ENCODE measurements at regions not wholly inside any gene's neighbourhood (a gene's known extent, or its start where the extent isn't known, plus 50 kb on each side); places are given as distances from the start of the nearest gene placed in this dataset.

DNA sequence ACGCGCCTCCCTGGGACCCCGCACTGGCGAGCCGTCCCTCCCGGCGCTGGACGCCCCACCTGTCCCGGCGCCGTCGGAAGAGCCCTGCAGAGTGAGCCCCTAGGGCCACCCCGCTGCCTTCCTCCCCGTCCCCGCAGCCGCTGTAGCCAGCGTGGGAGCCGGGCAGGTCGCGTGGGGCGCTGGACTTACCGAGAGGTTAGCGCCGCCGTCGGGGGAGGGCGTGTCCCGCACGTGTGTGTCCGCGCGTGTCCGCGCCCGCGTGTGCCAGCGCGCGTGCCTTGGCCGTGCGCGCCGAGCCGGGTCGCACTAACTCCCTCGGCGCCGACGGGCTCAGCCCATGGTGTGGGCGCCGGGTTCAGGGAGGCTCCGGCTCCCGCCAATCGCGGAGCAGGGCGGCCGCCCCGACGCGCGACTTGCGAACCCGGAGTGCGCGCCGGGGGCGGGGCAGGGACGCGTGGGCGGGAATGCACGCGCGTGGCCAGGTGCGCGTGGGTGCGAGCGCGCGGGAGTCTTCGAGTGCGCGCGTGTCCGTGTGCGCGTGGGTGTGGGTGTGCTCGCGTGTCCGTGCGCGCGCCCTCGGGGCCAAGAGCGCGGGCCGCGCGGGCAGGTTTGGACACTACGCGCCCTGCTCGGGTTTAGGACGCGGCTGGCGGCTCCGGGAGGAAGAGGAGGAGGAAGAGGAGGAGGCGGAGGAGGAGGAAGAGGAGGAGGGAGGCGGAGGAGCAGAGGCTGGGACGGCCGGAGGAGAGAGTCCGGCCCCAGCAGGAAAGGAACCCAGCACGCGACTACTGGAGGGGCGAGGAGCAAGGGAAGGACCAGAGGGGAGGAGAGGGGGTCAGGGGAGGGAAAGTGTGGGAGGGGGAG, 145.2 kb upstream of the ETS2 start:
- DNase-seq, result no peak

DNA sequence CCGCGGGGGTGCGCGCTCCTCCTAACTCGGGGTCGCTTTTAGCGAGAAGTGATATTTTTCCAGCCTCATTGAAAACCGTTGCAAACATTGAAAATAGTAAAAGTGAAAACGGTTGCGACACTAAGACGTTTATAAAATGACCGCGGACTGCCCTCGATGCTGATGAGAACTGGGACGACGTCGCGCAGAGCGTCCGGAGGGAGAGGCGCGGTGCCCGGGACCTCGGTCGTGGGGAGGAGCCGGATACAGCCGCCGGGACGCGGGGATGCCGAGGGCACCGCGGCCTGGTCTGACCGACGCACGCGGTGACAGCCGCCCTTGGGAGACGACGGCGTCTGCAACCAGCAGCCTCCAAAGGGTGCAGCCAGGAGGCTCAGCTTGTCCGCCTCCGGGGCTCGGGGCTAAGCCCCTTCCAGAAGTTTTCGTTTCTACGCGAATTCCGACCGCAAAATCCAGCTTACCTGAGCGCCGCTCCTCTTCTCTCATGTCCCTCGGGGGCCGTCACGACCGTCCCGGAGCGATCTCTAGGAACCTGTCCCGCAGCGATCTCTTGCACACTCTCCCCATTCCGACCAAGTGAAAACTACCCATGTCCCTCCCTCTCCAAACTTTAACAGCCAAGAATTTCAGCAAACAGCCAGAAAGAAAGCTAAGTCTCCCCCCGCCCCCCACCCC, 144.4 kb upstream of the ETS2 start:
- DNase-seq, result no peak

DNA sequence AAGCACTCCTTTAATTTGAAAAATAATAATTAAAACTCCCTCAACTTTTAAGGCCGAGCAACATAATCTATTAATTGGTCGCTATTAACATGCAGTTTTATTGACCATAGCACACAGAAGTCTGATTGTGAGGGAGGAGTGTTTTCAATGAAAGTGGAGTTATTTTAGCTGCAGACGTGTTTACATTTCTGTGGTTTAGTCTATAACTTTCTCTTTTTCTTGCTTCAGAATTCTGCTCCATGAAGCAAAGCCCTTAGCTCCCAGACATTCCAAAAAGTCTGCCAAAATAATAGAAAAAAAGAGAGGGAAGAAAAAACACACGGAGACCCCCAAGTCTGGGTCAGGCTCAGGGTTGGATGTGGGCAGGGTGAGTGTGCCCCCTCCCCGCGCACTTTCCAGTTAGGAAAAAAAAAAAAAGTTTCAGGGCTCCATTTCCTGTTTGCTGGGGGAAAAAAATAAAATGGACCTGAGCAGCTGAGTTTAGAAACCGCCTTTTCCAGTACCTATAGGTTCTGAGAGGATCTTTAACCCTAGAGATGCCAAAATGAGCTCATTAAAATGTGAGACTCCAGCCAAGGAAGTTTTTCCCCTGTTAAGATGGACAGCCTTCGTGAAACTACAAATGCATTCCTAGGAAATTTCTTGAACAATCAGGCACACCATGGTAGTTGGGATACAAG, 143.7 kb upstream of the ETS2 start:
- DNase-seq, result no peak

- no peak for DNase-seq
Observed at GRCh38 chr21:38663282-38663681, 142.4 kb upstream of the ETS2 start.

DNA sequence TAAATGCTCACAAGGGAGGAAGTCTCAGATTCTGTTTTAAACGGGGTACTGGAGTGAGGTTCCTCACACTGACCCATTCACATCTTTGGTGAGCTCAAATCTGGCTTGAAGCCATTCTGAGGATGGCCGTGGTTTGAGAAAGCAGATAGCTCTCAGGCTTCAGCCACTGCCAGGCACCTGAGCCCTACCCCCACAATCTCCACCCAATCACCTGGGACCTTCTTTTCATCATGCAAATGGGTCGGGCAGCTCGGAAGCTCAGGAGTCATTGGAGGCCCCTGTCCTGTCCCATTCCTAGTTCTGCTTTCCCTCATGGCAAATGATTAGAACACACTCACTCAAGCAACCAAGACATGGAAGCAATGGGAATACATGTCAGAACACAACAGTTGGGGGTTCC, 141.4 kb upstream of the ETS2 start:
- DNase-seq, result no peak

GRCh38 chr21:38664841-38665240, 140.9 kb upstream of the ETS2 start:
- DNase-seq, result no peak

GRCh38 chr21:38667291-38667870, 138.3 kb upstream of the ETS2 start:
- DNase-seq, result peak in 1 of 2 donors; percentile 27

GRCh38 chr21:38668067-38668466, 137.7 kb upstream of the ETS2 start:
- no peak for DNase-seq

DNA sequence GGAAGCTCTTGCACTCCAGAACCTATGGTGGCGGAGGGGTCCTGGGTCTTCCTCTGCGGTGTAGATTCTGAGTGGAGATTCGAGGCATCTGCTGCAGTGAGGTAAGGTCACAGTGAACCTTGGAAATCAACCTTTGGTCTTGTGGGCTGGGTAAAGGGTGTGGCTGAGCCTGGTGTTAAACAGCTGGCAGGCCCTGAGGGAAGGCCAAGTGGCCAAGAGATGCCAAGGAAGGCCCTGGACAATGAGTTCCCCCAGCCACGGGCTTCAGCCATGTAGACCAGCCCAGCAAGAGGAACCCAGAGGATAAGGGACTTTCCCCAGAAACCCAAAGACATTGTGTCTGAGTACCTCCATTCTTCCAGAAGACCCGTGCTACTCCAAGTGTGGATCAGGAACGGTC, 137.2 kb upstream of the ETS2 start:
- DNase-seq, result no peak

DNA sequence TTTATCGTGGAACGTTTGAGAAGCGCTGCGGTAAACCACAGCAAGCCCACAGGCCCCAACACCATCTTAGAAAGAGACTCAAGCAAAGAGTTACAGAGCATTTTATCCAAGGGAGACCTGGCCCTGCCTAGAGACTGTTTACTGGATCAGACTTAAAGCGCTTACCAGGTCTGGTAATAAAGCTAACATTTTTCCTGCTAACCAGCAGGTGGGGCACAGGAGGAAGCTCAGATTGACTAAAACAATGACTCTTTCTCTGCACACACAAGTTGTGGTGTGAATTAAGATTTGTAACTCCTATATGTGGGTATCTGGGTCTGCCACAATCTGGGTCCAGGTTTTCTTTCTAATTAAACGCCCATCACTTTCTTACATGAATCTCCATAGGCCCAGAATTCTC, 136.5 kb upstream of the ETS2 start:
- DNase-seq, result no peak

DNA sequence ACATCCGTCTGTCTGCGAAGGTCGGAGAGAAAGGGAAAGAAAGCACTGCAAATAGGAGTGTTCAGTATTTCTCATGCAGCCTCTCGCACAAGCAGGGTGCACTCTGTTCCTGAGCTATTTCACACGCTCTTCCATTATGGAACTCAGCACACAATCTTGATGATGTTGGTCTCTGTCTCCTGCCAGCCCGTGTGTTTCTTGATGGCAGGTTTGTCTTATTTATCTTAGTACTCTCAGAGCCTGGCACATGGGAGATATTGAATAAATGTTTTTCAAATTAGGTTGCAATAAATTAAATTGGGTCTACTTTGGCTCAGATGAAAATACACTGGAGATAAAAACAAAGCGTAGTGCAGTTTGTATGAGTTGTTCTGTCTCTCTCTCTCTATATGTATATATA, 134.9 kb upstream of the ETS2 start:
- no peak for DNase-seq

DNA sequence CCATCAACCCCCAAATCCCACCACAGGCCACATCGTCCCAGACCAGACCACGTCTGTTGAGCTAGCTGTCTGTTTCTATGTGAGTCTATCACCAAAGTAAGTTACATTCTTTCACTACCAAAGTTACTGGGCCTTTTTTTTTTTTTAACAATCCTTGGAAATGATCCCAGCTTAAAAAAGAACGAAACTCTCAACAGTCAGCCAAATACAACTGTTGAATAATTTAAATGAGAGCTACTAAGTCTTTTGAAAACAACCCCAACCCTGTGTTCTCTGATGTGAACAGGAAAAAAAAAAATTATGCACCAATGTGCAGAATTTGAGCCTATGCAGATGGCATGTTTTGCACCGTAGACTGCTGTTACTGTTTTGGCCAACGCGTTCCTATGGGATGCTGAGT, 134.0 kb upstream of the ETS2 start:
- DNase-seq, result no peak

DNA sequence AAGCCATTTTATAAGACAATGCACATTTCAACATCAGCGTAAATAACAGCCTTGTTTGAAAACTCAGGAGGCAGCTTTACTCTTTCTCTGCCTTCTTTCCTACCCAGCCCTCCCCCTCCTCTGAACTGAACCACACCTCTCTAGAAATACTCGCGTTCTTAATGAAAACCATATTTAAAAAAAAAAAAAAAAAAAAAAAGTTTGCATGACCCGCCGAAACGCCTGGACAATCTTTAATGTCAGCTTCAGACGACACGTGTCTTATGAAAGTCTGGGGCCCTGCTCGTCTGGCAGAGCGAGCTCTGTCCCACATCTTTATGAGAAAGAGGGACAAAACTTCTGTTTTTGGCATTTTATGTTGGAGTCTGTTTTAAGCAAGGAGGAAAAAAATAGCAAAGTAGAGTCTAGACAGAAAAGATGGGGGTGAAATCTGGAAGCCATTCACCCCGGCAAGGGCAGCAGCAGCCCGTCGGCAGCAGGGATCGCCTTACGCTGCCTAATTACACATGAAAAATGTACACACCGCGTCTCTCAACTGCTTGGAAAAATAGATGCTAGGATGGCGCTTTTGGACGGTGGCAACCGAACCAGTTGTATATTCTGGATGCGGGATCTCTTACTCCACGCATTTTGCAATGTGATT, 130.4 kb upstream of the ETS2 start:
- no peak for DNase-seq

- no peak for DNase-seq
Observed at GRCh38 chr21:38678827-38679226, 126.9 kb upstream of the ETS2 start.

GRCh38 chr21:38679534-38679933, 126.2 kb upstream of the ETS2 start:
- DNase-seq, result no peak

DNA sequence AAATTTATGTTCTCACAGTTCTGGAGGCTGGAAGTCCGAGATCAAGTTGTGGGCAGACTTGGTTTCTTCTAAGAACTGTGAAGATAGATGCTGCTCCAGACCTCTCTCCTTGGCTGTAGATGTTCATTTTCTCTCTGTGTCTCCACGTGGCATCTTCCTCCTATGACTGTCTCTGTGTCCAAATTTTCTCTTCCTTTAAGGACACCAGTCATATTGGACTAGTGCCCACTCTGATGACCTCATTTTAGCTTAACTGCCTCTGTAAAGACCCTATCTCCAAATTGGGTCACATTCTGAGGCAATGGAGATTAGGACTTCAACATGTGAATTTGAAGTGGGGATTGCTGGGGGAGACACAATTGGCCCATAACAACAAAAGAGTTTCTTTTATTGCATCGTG, 125.3 kb upstream of the ETS2 start:
- no peak for DNase-seq

- no peak for DNase-seq
Observed at GRCh38 chr21:38683222-38683621, 122.5 kb upstream of the ETS2 start.

DNA sequence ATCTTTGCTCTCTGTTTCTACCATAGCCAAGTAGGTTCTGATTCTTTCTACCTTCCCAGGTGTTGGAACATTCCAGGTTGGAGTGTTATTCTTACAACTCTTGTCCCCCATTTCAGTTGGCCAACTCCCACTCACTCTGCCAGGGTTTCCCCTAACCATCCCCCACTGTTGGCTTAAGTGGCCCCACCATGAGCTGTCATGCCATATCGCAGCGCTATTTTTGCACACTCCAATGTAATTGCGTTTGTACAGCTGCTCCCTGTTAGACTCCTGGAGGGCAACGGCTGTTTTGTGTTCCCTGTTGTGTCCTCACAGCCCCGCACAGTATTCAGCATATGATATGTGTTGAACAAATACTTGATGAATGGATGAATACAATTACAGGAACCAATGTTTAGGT, 117.7 kb upstream of the ETS2 start:
- no peak for DNase-seq

DNA sequence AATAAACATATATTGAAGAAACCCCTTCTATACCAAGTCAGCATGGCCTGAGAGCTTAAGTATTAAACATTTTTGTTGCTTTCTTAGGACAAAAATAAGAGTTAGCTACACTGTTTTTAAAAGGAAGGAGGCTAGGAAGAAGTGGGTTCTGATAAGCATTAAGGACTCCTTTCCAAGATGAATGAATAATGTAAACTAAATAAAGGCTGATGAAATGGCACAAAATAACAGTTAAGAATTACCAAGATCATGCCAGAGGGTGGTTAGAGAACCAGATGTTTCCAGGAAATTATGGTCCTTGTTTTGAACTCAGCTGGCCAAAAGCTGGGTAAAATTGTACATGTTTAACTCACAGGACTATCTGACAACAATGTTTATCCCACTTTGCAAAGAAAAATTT, 114.1 kb upstream of the ETS2 start:
- no peak for DNase-seq

DNA sequence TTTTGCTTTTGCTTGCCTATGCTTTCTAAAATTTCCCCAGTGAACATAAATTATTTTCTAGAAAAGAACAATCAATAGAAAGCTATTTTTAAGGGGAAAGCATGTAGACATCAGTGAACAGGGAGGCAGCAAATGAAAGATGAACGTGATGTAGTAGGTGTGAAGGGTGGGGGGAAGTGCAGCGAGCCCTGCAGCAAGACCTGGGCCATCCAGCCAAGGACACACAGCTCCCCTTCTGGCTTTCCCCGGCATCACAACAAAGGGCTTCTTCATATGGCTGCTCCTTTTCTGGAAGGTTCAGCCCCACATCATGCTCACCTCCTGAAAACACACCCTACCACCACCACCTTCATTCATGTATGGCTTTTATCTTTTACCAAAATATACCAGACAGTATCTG, 109.2 kb upstream of the ETS2 start:
- DNase-seq, result no peak

DNA sequence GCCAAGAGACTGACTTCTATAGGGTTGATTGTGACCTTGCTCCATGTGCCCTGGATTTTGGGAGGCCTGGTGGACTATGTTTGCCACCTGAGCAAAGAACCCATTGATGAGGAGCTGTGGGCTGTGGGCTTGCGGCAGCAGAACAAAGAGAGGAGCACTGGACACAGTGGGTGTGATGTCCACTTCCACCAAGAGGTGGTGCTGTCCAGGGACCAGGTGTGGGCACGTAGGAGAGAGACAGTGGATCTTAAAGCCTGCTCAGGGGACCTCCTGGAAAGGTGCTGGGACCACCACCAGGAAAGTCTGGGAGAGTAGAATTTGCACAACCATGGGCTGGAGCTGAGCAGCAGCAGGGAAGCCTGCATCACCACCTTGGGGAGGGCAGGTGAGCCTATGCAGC, 106.7 kb upstream of the ETS2 start:
- DNase-seq, result no peak

DNA sequence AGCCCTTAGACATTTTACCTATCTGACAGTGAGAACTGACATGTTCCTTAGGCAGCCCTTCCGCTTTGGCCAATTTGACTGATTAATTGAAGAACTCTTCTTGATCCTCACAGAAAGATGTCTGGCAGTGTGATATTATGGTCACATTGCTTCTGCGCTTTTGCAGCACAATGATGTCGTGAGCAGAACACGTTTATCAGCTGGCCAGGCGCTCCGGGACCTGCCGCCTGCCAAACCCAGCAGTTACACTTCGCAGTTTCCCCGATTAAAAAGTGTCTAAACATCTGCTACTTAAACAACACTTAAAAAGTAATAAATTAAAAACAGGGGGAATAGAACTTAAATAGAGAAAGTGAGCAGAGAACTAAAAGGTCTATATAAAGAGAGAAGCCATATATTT, 103.5 kb upstream of the ETS2 start:
- no peak for DNase-seq

GRCh38 chr21:38709876-38710275, 95.9 kb upstream of the ETS2 start:
- no peak for DNase-seq
